UCSD-AML1 (cell line): ENCODE measurements at regions not wholly inside any gene's neighbourhood (a gene's known extent, or its start where the extent isn't known, plus 50 kb on each side); places are given as distances from the start of the nearest gene placed in this dataset.
"Not testable (repeated sequence)": the region's sequence is repeated elsewhere in the genome, so short reads cannot be mapped to it uniquely, and the experiment has no call there.

ENCODE experiments used
- DNase-seq: peaks from one replicate; lab custom pipeline; 2025; ENCODE audit not compliant: unreplicated experiment; lab: John Stamatoyannopoulos, UW

GRCh38 chr13:56335775-56336174 lies 804.9 kb upstream of the PRR20A start:
- no peak for DNase-seq

GRCh38 chr13:56338421-56338820 lies 802.3 kb upstream of the PRR20A start:
- no peak for DNase-seq

GRCh38 chr13:56347014-56347413 lies 793.7 kb upstream of the PRR20A start:
- no peak for DNase-seq

- no peak for DNase-seq
These were observed 790.9 kb upstream of the PRR20A start for GRCh38 chr13:56349866-56350265.

GRCh38 chr13:56351041-56351440 lies 789.7 kb upstream of the PRR20A start:
- peak; percentile 2 for DNase-seq

- no peak for DNase-seq
These were observed 788.4 kb upstream of the PRR20A start for GRCh38 chr13:56352361-56352760.

- DNase-seq, result no peak
These were observed 787.8 kb upstream of the PRR20A start for GRCh38 chr13:56352901-56353300.

- no peak for DNase-seq
These were observed 784.0 kb upstream of the PRR20A start for GRCh38 chr13:56356690-56357089.

GRCh38 chr13:56378566-56378965 lies 762.2 kb upstream of the PRR20A start:
- no peak for DNase-seq

- DNase-seq, result no peak
These were observed 747.2 kb upstream of the PRR20A start for GRCh38 chr13:56393549-56393948.

- DNase-seq, result no peak
These were observed 744.4 kb upstream of the PRR20A start for GRCh38 chr13:56396318-56396717.

GRCh38 chr13:56400774-56401173 lies 739.9 kb upstream of the PRR20A start:
- DNase-seq, result peak; percentile 3

- no peak for DNase-seq
These were observed 727.9 kb upstream of the PRR20A start for GRCh38 chr13:56412856-56413255.

- DNase-seq, result no peak
These were observed 716.5 kb upstream of the PRR20A start for GRCh38 chr13:56424246-56424645.

- no peak for DNase-seq
These were observed 683.1 kb upstream of the PRR20A start for GRCh38 chr13:56457535-56458190.

- DNase-seq, result no peak
These were observed 681.4 kb upstream of the PRR20A start for GRCh38 chr13:56459286-56459685.

GRCh38 chr13:56501750-56502149 lies 639.0 kb upstream of the PRR20A start:
- DNase-seq, result no peak

- no peak for DNase-seq
These were observed 629.9 kb upstream of the PRR20A start for GRCh38 chr13:56510836-56511235.

GRCh38 chr13:56512336-56512735 lies 628.4 kb upstream of the PRR20A start:
- DNase-seq, result not testable (repeated sequence)

GRCh38 chr13:56515441-56515840 lies 625.3 kb upstream of the PRR20A start:
- no peak for DNase-seq

GRCh38 chr13:56528040-56528790 lies 612.5 kb upstream of the PRR20A start:
- DNase-seq, result no peak

GRCh38 chr13:56530096-56530495 lies 610.6 kb upstream of the PRR20A start:
- no peak for DNase-seq

- DNase-seq, result not testable (repeated sequence)
These were observed 592.8 kb upstream of the PRR20A start for GRCh38 chr13:56547921-56548320.
